GM19455 (cell line): ENCODE measurements at regions not wholly inside any gene's neighbourhood (a gene's known extent, or its start where the extent isn't known, plus 50 kb on each side); places are given as distances from the start of the nearest gene placed in this dataset.

Experiments
- ATAC-seq: cut with Tn5 transposase; IDR thresholded peaks from one replicate; pipeline ENCODE4 v1.9.1; 2021; ENCODE audit not compliant: unreplicated experiment

GRCh38 chr15:99440551-99441443 lies 125.0 kb upstream of the MEF2A start:
- ATAC-seq = no peak

- no peak for ATAC-seq
These were observed 124.4 kb upstream of the MEF2A start for GRCh38 chr15:99441444-99441800.

DNA sequence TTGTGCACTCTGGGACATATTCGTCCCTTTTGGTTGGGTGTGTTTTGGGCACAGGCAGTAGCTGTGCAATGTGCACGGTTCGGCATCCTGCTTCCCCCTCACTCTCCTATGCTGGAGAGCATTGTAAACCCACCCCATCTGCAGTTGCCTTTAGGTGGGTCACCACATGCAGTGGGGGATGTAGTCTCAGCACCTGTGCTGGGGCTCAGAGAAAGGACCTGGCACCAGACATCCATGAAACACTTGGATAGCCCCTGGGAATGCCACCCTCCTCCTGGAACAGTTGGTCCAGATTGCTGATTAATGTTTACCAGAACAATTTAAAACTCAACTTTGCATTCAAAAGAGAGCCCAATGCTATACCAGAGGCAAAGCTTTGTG lies 123.9 kb upstream of the MEF2A start:
- no peak for ATAC-seq

- no peak for ATAC-seq
These were observed 123.4 kb upstream of the MEF2A start for GRCh38 chr15:99442252-99442897.

DNA sequence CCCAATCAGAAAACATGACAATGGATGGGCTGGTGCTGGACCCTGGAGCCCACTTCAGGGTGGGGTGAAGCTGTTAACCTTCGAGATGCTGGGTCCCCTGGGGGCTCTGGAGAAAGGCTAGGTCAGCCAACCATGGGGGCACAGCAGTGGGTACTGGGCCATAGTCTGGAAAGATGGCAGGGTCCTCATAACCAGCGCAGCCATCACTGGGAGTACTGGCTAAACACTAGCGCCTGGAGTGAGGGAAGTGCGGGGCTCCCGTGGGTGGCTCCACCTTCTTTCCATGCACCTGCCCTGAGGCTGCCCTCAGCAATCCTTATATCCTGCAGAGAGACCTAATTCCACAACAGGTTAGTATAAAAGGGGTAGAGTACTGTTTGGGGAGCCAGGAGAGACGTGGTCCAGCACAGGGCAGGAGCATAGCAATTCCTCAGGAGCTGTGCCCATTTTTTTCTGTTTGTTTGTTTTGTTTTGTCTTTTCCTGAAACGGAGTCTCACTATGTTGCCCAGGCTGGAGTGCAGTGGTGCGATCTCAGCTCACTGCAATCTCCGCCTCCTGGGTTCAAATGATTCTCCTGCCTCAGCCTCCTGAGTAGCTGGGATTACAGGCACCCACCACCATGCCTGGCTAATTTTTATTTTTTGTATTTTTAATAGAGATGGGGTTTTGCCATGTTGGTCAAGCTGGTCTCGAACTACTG lies 122.6 kb upstream of the MEF2A start:
- no peak for ATAC-seq

DNA sequence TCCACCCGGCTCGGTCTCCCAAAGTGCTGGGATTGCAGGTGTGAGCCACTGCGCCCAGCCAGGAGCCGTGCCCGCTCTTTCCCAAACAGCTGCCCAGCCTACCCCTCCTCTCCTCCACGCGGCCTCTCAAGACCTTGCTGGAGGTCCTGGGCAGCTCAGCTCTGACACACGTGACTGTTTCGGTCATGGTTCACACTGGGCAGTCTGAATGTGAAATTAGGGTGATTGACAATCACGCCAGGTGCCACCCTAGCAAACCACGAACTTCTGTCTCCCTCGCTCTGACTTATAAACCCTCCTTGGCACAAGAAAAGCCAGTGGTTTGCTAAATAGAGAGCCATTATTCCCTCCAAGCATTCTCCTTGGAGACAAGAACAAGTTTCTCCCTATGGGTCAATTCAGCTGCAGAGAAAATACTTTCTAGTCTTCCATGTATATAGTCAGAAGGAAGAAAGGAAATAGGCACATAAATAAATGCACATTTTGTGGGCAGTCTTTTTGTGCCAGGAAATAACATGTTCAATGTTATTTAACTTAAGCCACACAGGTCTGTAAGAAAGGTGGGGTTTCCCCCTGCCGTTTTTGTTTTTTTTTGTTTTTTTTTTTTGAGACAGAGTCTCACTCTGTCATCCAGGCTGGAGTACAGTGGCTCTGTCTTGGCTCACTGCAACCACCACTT lies 121.9 kb upstream of the MEF2A start:
- ATAC-seq = no peak

DNA sequence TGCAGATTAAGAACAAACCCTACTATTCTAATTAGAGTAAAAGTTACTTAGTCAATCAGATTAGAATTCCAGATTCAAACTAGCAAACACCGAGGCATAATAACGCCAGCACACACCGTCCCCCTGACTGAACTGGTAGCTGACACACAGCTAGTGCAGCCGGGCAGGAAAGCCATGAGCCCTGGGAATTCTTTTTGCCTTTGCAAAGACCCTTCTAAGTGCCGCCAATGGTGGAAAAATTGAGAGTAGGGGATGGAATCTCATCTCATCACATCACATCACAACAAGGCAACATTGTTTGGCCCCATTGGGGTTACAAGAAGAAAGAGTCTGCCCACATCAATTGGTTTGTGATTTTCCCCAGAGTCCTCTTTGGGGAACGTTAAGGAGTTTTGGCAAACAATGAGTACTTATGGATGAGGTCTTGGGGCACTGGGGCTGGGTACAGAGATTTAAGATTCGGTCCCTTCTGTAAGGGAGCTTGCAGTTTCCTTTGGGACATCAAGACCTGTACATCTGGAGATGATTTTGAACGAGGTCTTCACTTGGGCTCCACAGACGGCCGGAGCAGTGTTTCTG lies 120.4 kb upstream of the MEF2A start:
- ATAC-seq = no peak

GRCh38 chr15:99446565-99447496 lies 119.0 kb upstream of the MEF2A start:
- no peak for ATAC-seq

DNA sequence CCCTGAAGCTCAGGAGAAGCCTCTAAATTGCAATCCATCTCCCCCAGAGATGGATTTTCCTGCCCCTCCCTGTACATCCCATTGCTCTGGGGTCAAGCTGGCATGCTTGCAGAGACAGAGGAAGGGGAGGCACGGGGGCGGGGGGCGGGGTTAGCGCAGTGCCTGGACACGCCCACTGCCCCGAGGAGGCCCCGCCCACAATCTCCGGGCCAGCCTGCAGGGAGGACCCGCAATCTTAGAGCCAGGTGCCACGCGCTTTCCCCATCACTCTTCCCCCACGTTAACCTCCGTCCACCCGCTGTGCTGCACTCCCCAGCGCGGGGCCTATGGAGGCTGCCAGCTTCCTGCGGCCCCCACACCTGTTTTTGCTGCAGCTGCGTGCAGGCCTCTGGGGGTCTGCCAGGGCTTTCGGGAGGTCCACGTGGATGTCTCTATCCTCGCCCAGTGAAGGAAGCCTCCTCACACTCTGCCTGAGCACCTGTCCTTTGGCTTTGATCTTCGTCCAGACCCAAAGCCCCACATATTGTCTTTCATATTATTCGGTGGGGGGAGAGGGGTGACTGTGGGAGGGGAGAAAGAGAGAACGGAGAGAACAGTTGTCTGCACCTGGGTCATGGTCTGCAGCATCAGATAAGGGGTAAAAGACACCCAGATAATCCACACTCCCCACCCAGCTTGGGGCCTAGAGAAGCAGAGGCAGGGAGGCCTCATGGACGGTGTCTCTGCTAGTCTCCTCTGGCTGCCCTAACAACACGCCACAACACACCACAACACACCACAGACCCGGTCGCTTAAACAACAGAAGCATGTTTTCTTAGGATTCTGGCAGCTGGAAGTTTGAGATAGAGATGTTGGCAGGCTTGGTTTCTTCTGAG lies 118.0 kb upstream of the MEF2A start:
- no peak for ATAC-seq

- ATAC-seq = no peak
These were observed 116.3 kb upstream of the MEF2A start for GRCh38 chr15:99449514-99449913.

- no peak for ATAC-seq
These were observed 114.9 kb upstream of the MEF2A start for GRCh38 chr15:99450896-99451358.

GRCh38 chr15:99451484-99451883 lies 114.3 kb upstream of the MEF2A start:
- ATAC-seq = no peak

GRCh38 chr15:99452010-99452409 lies 113.8 kb upstream of the MEF2A start:
- no peak for ATAC-seq

DNA sequence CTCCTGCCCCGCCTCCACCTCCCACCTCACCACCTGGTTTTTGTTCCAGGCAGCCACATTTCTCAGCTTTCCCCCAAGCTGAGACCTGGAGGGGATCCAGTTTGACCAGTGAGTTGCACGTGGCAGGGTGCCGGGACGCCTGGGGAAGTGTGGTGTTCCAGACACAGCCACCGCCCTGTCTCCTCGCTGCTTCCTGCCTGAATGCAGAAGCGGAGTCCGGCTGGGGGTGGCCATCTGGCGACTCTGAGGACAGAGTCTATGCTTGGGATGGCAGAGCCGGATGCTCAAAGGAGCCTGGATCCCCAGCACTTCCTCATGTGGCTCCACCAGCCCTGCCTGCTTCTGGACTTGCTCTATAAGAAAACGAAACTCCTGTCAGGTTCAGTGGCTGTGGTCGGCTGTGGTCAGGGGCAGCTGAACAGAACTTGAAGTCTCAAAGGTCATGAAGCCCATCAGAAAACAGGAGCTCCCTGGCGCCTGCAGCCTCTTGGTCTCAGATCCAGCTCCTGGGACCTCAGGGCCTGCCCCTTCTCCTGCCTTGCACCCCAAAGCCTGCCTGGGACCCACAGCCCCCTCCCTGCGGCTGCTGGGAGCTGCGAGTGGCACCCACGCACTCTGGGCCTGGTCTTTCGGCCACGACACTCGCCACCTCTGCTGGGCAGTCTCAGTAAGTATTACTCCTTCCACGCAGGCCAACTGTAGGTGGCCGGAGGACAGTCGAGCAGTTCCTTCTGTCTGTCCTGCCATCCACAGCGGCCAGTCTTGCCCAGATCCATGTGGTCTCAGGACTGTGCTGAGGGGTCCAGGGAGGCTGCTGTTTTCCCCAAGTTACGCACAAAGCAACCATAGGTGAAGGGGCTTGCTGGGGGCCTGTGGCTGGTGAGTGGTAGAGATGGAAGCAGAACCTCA lies 112.8 kb upstream of the MEF2A start:
- ATAC-seq = peak; percentile 80

GRCh38 chr15:99453637-99454030 lies 112.2 kb upstream of the MEF2A start:
- ATAC-seq = no peak

DNA sequence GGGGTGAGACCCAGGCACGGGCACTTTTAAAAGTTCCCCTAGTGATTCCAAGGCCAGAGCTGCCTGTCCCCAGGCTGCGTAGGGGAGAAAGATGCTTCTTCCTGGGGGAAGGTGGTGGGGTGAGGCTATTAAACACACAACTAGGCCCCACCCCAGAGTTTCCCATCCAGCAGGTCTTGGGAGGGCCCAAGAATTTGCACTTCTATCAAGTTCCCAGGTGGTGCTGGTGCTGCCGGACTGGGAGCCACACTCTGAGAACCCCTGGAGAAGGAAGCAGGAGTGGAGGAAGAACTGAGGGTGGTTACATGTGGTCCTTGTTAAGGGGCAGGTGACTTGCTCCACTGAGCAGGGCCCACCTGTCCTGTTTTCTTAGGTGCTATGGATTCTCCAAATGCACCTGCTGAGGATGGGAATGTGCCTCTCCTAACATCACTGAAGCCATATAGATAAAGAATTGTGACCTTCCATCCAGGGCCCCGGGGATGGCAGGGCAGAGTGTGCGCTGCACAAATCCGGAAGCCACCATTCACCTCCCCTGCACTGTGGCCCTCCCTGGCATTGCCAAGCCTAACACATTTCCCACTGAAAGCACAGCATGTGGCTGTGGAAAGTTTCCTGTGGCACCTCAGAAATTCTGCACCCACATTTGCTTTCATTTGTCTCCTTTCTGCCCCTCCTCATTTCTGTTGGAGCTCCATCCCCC lies 111.5 kb upstream of the MEF2A start:
- no peak for ATAC-seq
